HG03060 (cell line): ENCODE measurements at regions not wholly inside any gene's neighbourhood (a gene's known extent, or its start where the extent isn't known, plus 50 kb on each side); places are given as distances from the start of the nearest gene placed in this dataset.

Source experiments
- ATAC-seq: cut with Tn5 transposase; IDR thresholded peaks from one replicate; pipeline ENCODE4 v1.9.1; 2021; ENCODE audit warnings: low read depth, moderate number of reproducible peaks; ENCODE audit not compliant: unreplicated experiment

DNA sequence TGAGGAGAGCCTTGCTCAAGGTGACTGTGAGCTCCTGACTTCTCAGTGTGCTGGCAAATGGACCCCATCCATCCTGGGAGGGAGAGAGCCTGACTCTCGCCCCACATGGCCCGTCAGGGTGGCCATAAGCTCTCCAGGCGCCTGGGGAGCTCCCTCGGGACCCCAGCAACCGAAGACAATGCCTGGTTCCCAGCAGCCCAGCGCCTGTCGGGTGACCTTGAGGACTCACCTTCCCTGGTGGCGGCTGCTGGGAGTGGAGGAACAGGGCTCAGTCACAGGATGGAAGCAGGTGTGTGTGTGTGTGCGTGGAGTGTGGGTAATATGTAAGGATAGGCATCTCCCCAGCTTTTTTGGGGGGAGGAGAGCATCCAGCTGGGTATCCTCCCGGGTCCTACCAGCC is 190.3 kb downstream of the MELK start:
- no peak for ATAC-seq

DNA sequence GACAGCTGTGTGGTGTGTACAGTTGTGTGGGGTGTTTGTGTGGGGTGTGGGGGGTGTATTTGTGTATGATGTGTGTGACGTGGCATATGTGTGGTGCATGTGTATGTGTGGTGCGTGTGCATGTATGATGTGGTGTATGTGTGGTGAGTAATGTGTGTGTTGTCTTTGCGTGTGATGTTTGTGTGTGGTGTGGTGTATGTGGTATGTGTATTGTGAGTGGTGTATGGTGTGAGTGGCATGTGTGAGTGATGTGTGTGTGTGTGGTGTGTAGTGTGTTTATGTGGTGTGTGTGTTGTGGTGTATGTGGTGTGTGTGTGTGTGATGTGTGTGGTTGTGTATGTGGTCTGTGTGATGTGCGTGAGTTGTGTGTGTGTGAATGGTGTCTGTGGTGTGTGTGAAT is 191.1 kb downstream of the MELK start:
- ATAC-seq, result no peak

DNA sequence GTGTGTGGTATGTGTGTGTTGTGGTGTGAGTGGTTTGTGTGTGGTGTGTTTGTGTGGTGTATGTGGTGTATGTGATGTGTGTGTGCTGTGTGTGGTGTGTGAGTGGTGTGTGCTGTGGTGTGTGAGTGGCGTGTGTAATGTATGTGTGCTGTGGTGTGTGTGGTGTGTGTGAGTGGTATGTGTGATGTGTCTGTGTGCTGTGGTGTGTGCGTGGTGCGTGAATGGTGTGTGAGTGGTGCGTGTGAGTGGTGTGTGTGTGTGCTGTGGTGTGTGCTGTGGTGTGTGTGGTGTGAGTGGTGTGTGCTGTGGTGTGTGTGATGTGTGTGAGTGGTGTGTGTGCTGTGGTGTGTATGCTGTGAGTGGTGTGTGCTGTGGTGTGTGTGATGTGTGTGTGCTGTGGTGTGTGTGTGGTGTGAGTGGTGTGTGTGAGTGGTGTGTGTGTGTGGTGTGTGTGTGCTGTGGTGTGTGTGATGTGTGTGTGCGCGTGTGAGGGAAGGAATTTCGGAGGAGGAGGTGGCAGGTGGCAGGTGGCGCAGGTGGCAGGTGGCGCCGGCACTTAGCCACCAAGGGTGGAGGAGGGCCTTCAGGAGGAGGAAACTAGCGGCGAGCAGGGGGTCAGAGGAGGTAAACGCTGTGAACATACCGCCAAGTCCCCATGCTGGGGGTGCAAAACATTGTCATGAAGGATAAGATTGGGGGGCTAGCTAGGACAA is 191.8 kb downstream of the MELK start:
- no peak for ATAC-seq

DNA sequence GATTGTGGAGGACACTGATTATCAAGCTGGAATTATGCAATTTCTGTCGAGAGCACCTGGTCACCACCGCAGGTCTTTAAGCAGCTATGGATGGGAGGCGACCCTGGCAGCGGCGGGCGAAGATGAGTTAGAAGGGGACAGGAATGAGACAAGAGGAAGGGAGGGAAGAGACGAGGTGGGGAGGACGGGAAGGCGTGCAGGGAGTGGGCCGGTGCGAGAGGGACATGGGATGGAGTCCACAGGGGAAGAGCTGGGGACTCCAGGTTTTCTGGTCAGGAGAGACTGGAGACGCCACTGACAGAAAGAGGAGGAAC is 192.3 kb downstream of the MELK start:
- ATAC-seq, result no peak

DNA sequence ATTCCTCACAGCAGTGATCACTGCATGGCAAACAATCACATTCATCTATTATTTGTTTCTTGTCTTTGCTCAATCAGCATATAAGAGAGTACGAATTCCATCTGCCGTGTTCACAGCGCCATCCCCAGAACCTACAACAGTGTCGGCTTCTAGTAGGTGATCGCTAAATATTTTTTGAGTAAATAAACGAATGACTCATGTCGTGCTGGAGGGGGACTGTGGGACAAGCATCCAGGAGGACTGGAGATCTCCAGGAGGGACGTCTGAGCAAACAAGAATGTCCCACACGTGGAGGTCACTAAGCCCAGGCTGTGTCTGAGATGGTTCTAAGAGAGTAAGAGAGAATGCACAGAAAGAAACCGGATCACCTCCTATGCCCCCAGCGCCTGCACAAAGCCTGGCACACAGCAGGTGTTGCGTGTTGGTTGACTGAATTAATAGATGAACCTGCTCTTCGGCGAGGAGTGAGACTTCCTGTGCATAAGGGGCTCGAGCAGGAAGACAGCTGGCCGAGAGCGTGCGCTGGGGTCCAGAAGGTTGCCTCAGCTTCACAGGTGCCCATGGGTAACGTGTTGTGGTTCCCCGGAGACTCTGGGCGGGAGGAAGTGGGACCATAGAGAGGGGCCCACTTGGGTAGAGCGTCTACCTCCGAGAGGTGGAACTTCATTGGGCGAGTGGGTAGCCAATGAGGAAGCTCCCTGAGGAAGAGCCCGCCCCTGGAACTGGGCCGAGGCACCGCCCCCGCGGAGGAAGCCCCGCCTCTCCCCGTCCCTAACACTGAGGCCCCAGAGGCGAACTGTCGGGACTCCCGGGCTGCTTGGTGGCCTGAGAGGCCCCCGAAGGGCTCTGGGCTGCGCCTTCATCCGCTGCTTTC is 193.0 kb downstream of the MELK start:
- peak; percentile 95 for ATAC-seq

DNA sequence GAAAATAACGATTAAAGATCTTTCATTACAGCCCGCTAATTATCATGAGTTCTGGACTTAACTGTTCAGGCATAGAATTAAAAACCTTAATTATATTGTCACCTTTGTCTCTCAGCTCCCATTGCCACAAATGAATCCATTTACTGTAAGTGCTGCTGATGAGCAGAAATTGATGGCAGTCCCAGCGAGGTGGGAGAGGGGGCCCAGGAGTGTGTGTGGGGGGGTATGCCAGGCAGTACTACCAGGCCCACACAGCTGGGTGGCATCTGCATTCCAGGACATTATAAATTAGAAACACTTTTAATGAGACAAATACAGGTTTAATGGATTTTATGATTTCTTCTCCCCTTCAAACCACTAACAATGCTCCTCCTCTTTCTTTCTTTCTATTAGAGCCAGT is 196.0 kb downstream of the MELK start:
- ATAC-seq, result no peak

DNA sequence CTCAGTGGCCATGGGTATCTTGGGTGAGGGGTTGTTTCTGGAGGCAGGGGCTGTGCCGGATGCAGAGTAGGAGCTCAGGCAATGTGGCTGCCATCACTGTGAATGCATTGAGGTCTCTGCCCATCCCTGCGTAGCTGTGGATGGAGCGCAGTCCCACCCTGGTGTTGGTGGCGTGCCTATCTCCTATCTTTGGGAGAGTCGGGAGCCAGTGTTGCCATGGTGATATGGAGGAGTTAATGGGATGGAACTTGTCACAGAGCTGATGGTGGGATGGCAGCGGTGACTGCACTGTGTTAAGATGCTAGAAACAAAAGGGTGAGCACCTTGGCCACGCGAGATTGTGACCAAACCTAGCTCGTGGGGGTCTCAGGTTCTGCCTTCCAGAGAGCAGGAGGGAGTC is 197.3 kb downstream of the MELK start:
- ATAC-seq, result no peak

DNA sequence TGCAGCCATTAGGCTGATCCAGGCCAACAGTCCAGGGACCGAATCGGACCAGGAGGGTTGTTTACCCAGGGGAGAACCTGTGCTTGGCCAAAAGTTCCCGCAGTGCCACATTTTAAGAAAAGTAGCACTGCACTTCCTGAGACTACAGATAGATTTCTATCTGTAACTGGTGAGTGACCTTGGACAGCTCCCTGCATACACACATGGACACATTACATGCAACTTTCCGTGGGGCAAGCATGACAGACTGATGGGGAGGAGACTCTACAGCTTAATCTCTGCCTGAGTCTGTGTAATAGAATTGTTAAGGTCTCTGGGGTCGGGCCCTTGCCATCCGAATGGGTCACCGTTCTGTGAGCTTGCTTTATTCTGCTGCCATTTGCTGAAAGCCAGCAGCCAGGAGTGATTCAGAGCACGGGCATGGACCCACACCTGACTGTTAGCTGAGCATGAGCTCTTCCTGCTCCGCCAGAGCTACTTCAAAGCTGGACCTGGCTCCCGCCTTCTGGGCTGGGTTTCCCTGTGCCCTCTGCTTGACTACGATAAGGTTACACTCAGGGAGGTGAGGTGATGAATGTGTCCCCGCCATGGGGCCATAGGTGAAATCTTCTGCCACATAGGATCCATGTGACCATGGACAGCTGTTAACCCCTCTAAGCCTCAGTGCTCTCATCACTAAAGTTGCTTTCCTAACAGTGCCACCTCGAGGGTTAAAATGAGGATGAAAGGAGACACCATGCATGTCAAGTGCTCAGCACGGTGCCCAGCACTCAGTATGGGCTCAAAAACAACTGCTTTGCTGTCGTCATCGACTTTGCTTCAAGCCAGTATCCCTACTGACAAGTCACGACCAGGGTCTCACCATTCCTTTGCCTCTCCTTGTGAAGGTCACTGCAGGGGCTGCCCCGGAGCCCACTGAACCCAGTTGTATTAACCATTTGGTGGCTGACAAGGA is 200.0 kb downstream of the MELK start:
- no peak for ATAC-seq

DNA sequence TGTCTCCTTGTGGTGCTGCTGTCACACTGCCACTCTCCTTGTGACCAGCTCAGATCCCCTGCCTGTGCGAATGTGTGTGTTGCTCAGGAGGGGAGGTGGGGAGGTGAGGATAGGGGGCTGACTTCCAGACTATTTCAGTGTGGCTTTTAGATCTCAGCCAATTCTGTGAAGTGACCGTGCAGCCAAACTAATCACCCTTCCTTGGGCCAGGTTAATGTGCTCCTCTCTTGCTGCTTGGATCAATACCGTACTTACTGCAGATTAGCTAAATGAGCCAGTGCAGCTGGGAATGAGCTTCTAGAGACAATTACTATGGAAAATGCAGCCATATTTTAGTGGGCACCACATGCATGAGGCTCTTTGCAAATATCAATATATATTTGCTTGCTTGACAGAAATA is 206.0 kb downstream of the MELK start:
- no peak for ATAC-seq

DNA sequence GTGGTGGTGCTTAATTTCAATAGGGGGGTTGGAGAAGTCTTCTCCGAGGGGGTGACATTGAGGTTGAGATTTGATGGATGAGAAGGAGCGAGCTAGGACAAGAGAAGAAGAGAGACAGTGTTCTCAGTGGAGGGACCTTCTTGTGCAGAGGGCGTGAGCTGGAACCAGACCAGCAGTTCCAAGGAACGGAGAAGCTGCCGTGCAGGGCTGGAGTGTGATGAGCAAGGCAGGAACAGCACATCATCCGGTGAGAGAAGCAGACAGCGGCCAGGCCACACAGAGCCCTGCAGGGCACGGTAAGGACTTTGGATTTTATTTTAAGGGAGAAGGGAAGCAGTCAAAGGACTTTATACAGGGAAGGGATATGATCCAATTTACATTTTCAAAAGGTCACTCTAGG is 206.9 kb downstream of the MELK start:
- no peak for ATAC-seq

DNA sequence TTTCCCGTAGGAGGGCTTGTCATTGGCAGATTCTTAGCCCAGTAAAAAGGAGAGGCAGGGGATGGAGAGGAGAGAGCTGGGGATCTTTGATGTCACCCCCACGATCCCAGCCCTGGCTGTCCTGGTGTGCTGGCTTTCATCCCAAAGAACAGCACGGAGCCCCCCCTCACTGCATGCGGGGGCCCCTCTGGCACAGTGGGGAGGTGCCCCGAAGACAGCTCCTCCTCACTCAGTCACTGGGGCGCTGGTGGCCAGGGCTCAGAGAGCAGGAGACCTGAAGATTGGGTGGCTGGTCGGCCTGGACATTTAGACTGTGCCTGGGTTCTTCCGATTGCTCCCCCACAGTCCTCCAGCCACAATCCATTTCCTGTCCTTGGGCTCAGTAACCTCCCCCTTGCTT is 207.5 kb downstream of the MELK start:
- no peak for ATAC-seq

DNA sequence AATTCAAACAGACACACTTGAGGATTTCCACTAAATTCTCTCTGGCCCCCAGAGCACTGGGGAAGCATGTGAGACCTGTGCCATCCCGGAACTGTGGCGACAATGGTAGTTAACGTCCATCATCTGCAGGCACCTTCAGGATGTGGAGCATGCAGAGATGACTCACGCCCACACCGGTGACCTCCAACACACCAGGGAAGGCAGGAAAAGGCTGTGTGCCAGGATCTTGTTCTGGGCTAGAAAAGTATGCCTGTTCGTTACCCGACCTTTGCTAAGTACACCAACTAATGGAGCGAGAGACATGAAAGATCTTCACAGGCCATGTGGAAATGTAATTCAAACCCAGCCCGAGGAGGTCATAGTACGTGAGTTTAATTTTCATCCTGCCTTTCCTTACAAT is 208.8 kb downstream of the MELK start:
- no peak for ATAC-seq
